GM12878 (cell line): ENCODE measurements at regions not wholly inside any gene's neighbourhood (a gene's known extent, or its start where the extent isn't known, plus 50 kb on each side); places are given as distances from the start of the nearest gene placed in this dataset.

Source experiments
- HDAC2 ChIP-seq: fragments of 200-600 bp; sonication (generic); IDR thresholded peaks from 2 replicates; pipeline ENCODE4 v1.6.1; 2017
- LARP7 ChIP-seq: fragments of 450-650 bp; IDR thresholded peaks from 2 replicates; pipeline ENCODE4 v1.6.1; 2017; ENCODE audit warnings: mild to moderate bottlenecking

DNA sequence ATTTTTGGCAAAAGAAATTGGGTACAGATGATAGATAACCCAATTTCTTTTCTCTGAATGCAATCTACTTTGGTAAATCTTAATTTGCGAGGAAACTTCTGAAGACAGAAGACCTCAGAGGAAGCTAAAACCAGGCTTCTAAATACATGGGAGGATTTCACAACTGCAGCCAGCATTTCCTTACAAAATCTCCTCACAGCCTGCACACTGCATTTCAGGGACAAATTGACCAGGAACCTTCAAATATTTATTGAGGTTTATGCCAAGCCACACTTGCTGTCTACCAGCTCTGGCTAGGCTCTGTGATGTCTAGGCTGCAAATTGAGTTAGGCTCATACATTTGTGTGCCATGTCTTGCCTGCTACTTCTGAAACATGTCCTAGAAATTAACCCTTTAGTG, 167.3 kb upstream of the CDH5 start:
- TF ChIP-seq LARP7 (no peak), HDAC2 (no peak)
